NCI-H2029 treated with DMSO at 0.1 percent for 48 hours (cell line): ENCODE measurements at regions not wholly inside any gene's neighbourhood (a gene's known extent, or its start where the extent isn't known, plus 50 kb on each side); places are given as distances from the start of the nearest gene placed in this dataset.

ENCODE experiments used
- DNase-seq: peaks from one replicate; lab custom pipeline; 2025; lab: John Stamatoyannopoulos, UW

GRCh38 chr10:124146483-124146882 is 53.1 kb upstream of the CHST15 start:
- DNase-seq, result no peak

- DNase-seq, result no peak
Observed at GRCh38 chr10:124145109-124145870, 51.9 kb upstream of the CHST15 start.

- no peak for DNase-seq
Observed at GRCh38 chr10:124144536-124144935, 51.1 kb upstream of the CHST15 start.

GRCh38 chr10:124143721-124144120 is 50.3 kb upstream of the CHST15 start:
- no peak for DNase-seq
